Endothelial cell of umbilical vein (primary cell): ENCODE measurements at regions not wholly inside any gene's neighbourhood (a gene's known extent, or its start where the extent isn't known, plus 50 kb on each side); places are given as distances from the start of the nearest gene placed in this dataset.
A peak's percentile ranks its signal among the peaks of the same experiment; 100 is the strongest.

Source experiments
- BruUV-seq: library from RNA; stranded (reverse); fragments of 400-500 nt; replicated peaks from 2 replicates; lab custom pipeline; 2021; lab: Mats Ljungman, UMichigan
- CTCF ChIA-PET: fragments of 300-600, 350-600 bp; sonication (Branson Sonifier 250); formaldehyde crosslinking; loops from one replicate; lab custom pipeline; 2021; ENCODE audit warnings: antibody characterized with exemption, inconsistent platforms; lab: Charles Lee
- POLR2A ChIA-PET: fragments of 300-600, 350-600 bp; sonication (Branson Sonifier 250); formaldehyde crosslinking; loops from one replicate; lab custom pipeline; 2021; ENCODE audit warnings: antibody characterized with exemption, inconsistent platforms; lab: Charles Lee
- DNase-seq: peaks from one replicate; pipeline ENCODE4 v3.0.0-alpha.2; 2011; ENCODE audit warnings: low read depth, low spot score
- FAIRE-seq: peaks from 2 replicates; lab custom pipeline; 2011; peaks lifted over from hg19 to GRCh38; lab: Jason Lieb, UNC
- H2AFZ ChIP-seq: 2 replicates; pipeline ENCODE4 v1.6.0; 2012; ENCODE audit warnings: low read depth, low read length, control low read depth, inconsistent platforms
- H3K27ac ChIP-seq: 2 replicates; pipeline ENCODE4 v1.5.1; 2011; ENCODE audit warnings: low read depth, mild to moderate bottlenecking, control low read depth, low read length, moderate library complexity; ENCODE audit not compliant: insufficient read depth
- H3K27me3 ChIP-seq, 2 experiments: 2 replicates each; pipeline versions ENCODE4 v1.6.0 to v1.6.1; 2011; ENCODE audit warnings: low read length in 2 of 2, mixed read lengths in 1 of 2; ENCODE audit not compliant: control insufficient read depth in 2 of 2, insufficient read depth in 2 of 2
- H3K36me3 ChIP-seq, 2 experiments: 2 replicates in 1 of 2; 3 replicates in 1 of 2; pipeline ENCODE4 v1.5.1; 2011; ENCODE audit warnings: low read length in 2 of 2, mild to moderate bottlenecking in 1 of 2, moderate library complexity in 1 of 2; ENCODE audit not compliant: control insufficient read depth in 2 of 2, insufficient read depth in 2 of 2; ENCODE audit errors: extremely low read depth in 1 of 2
- H3K4me1 ChIP-seq: 3 replicates; pipeline ENCODE4 v1.5.1; 2011; ENCODE audit warnings: mild to moderate bottlenecking, low read length; ENCODE audit not compliant: control insufficient read depth, insufficient read depth; ENCODE audit errors: extremely low read depth
- H3K4me2 ChIP-seq: 2 replicates; pipeline ENCODE4 v1.6.1; 2011; ENCODE audit warnings: low read length, control low read depth, mixed read lengths; ENCODE audit not compliant: insufficient read depth
- H3K4me3 ChIP-seq, 3 experiments: fragments of 200-600 bp in 1 of 3; sonication (generic), shearing (Covaris generic) in 1 of 3; replicated peaks in 1 of 3; 2 replicates each; pipeline ENCODE4 v1.5.1; 2011 to 2016; ENCODE audit warnings: control low read depth in 3 of 3, low read length in 3 of 3, mild to moderate bottlenecking in 2 of 3, inconsistent platforms in 1 of 3, low read depth in 1 of 3, moderate library complexity in 1 of 3; ENCODE audit not compliant: insufficient read depth in 1 of 3
- H3K79me2 ChIP-seq: 2 replicates; pipeline ENCODE4 v1.6.0; 2012; ENCODE audit warnings: low read length, inconsistent platforms; ENCODE audit not compliant: control insufficient read depth, insufficient read depth
- H3K9ac ChIP-seq: replicated peaks from 2 replicates; pipeline ENCODE3; 2011; ENCODE audit warnings: low read length, control low read depth; ENCODE audit not compliant: insufficient read depth; ENCODE audit errors: extremely low read depth
- H3K9me1 ChIP-seq: replicated peaks from 3 replicates; pipeline ENCODE4 v1.6.0; 2011; ENCODE audit warnings: mild to moderate bottlenecking, low read length; ENCODE audit not compliant: control insufficient read depth, insufficient read depth; ENCODE audit errors: extremely low read depth
- H3K9me3 ChIP-seq: replicated peaks from 2 replicates; pipeline ENCODE4 v1.5.1; 2012; ENCODE audit warnings: low read length, inconsistent platforms; ENCODE audit not compliant: control insufficient read depth, insufficient read depth
- H4K20me1 ChIP-seq: replicated peaks from 2 replicates; pipeline ENCODE3; 2011; ENCODE audit warnings: mild to moderate bottlenecking, low read length; ENCODE audit not compliant: control insufficient read depth, insufficient read depth; ENCODE audit errors: extremely low read depth
- EZH2 ChIP-seq: IDR thresholded peaks from 2 replicates; pipeline ENCODE4 v1.6.1; 2012; ENCODE audit warnings: borderline replicate concordance, low read depth, mild to moderate bottlenecking, moderate library complexity, low read length, inconsistent platforms; ENCODE audit not compliant: severe bottlenecking
- FOS ChIP-seq: IDR thresholded peaks from 2 replicates; pipeline ENCODE4 v1.6.1; 2011; ENCODE audit warnings: mild to moderate bottlenecking, low read length, moderate library complexity, borderline replicate concordance; ENCODE audit not compliant: insufficient read depth
- GATA2 ChIP-seq: IDR thresholded peaks from 2 replicates; pipeline ENCODE4 v1.7.0; 2011; ENCODE audit warnings: low read depth, mild to moderate bottlenecking, moderate library complexity, mixed read lengths, low read length; ENCODE audit not compliant: insufficient read length, insufficient read depth
- JUN ChIP-seq: IDR thresholded peaks from 2 replicates; pipeline ENCODE4 v1.6.1; 2011; ENCODE audit warnings: borderline replicate concordance, low read depth; ENCODE audit not compliant: insufficient read length, insufficient read depth
- MAX ChIP-seq: IDR thresholded peaks from 2 replicates; pipeline ENCODE4 v1.6.1; 2011; ENCODE audit not compliant: insufficient read depth, insufficient read length
- POLR2A ChIP-seq: IDR thresholded peaks from 2 replicates; pipeline ENCODE4 v1.6.1; 2012; ENCODE audit warnings: low read depth, mild to moderate bottlenecking, control low read depth, low read length
- dilution Hi-C: fragments of 300-500 bp; cut with MboI; formaldehyde crosslinking; loops from one replicate; pipeline ENCODE4 v1.15.0; 2019; ENCODE audit warnings: low sequenced_read_pairs; ENCODE audit not compliant: extremely low pct_ligation_motif_present
- intact Hi-C: fragments of 100-400 bp; cut with micrococcal nuclease; formaldehyde crosslinking; loops from one replicate; pipeline ENCODE4 v1.10.0; 2022
- TF ChIP-seq, protein P1 (sequence below), 2 donors: IDR thresholded peaks; 1 replicate in 1 of 2; 2 replicates in 1 of 2; pipeline ENCODE4 v1.5.1; 2011; ENCODE audit warnings: low read length in 2 of 2, mild to moderate bottlenecking in 2 of 2, moderate library complexity in 2 of 2, control low read depth in 1 of 2, inconsistent platforms in 1 of 2, low read depth in 1 of 2; ENCODE audit not compliant: insufficient read depth in 1 of 2; ENCODE audit errors: extremely low read depth in 1 of 2

DNA sequence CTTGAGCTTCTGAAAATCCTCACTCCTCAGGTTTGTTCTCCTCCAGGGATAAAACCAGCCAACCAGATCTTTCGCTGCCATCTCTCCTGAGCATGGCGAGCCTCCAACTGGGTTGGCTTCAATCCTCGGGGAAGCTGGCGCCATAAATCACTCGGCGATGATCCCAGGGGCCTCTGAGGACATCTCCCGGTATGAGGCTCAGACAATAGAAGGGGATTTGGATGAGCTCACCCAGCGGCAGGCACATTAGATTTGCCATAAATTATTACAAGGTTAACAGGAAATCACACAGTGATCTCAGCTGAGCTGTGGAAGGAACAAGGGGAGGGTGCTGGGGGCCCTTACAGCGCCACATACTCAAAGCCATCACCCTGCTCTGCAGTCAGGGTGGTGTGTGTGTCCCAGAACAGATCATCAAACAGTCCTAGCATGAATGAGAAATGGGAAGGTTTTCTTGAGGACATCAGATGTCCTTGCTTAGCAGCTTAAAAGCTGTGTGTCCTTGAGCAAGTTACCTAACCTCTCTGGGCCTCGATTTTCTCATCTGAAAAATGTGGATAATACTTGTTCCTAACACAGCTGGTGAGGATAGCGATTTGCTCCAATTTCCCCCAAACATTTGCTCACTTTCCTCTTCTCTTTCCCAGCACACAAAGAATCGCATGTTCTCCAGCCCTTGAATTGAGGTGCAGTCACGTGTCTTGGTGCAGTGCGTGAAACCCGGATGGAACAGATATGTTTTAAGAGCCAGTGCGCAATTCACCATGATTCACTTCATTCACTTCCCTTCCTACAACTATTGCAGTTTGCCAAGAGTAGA lies 142.8 kb downstream of the SCARB1 start:
- Histone ChIP-seq H3K4me1 (peaks cover 27% of the 10 kb centered on the region), H3K27ac (peak overlapping the region; percentile 80), H3K79me2 (no peaks in the 10 kb centered on the region), H3K4me2 (peak overlapping the region; percentile 15), H4K20me1 (no peaks in the 10 kb centered on the region), H3K4me3 (no peak overlapping the region), H3K9ac (peak overlapping the region; percentile 71), H3K27me3 (no peaks in the 10 kb centered on the region), H3K36me3 (no peaks in the 10 kb centered on the region), H3K9me1 (no peaks in the 10 kb centered on the region), H2AFZ (no peak overlapping the region), H3K9me3 (no peaks in the 10 kb centered on the region)
- ChIA-PET POLR2A (interaction anchor here (0.6 to 1.9 kb wide), 4 partner anchors 10 to 95 kb away, joined by 3 to 5 read pairs (median 4); no protein-coding TSS in a partner anchor), CTCF (interaction anchor here (0.7 to 2.0 kb wide), 19 partner anchors 10 to 340 kb away, joined by 3 to 10 read pairs (median 6); partner anchors contain the start of gene NCOR2)
- intact Hi-C loops: loop anchor here (1.0 to 2.0 kb wide), 7 partner anchors 25 to 95 kb away; no protein-coding TSS in a partner anchor
- FAIRE-seq: peak; percentile 95
- peak; percentile 86 for DNase-seq
- dilution Hi-C loops: no loop called here
- peak; percentile 44 for TF ChIP-seq GATA2
- TF ChIP-seq EZH2: no peak
- TF ChIP-seq POLR2A: no peak
- TF ChIP-seq FOS: peak; percentile 20
- TF ChIP-seq MAX: no peak
- TF ChIP-seq, protein P1, sequence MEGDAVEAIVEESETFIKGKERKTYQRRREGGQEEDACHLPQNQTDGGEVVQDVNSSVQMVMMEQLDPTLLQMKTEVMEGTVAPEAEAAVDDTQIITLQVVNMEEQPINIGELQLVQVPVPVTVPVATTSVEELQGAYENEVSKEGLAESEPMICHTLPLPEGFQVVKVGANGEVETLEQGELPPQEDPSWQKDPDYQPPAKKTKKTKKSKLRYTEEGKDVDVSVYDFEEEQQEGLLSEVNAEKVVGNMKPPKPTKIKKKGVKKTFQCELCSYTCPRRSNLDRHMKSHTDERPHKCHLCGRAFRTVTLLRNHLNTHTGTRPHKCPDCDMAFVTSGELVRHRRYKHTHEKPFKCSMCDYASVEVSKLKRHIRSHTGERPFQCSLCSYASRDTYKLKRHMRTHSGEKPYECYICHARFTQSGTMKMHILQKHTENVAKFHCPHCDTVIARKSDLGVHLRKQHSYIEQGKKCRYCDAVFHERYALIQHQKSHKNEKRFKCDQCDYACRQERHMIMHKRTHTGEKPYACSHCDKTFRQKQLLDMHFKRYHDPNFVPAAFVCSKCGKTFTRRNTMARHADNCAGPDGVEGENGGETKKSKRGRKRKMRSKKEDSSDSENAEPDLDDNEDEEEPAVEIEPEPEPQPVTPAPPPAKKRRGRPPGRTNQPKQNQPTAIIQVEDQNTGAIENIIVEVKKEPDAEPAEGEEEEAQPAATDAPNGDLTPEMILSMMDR (IDR thresholded peaks at IDR 0.05; ENCODE audit: extremely low read depth in 1 of 2, insufficient read depth in 1 of 2, low read depth in 1 of 2, low read length in 2 of 2): no peak
- TF ChIP-seq JUN: peak; percentile 76
- BruUV-seq: TSS peak; percentile 91
